ENCODE measurements at regions not wholly inside any gene's neighbourhood (a gene's known extent, or its start where the extent isn't known, plus 50 kb on each side); places are given as distances from the start of the nearest gene placed in this dataset.

- no peak overlapping the region for H3K4me3 ChIP-seq (ENCODE audit: low read depth, low read length)
- DNase-seq (ENCODE audit: low read depth) = no peak
- no peak for TF ChIP-seq CTCF (conservative IDR thresholded peaks at IDR 0.05; ENCODE audit: low read depth, low read length)
Measured at GRCh38 chr19:28309070-28309469, 903.9 kb downstream of the UQCRFS1 start.

GRCh38 chr19:28307963-28308362 lies 905.0 kb downstream of the UQCRFS1 start:
- no peak for DNase-seq (ENCODE audit: low read depth)
- H3K4me3 ChIP-seq (ENCODE audit: low read depth, low read length) = no peak overlapping the region
- no peak for TF ChIP-seq CTCF (conservative IDR thresholded peaks at IDR 0.05; ENCODE audit: low read depth, low read length)

- no peak for TF ChIP-seq CTCF (conservative IDR thresholded peaks at IDR 0.05; ENCODE audit: low read depth, low read length)
Measured at GRCh38 chr19:28307487-28307886, 905.5 kb downstream of the UQCRFS1 start.

GRCh38 chr19:28305513-28305912 lies 907.4 kb downstream of the UQCRFS1 start:
- no peak overlapping the region for H3K4me3 ChIP-seq (ENCODE audit: low read depth, low read length)
- DNase-seq (ENCODE audit: low read depth) = no peak
- TF ChIP-seq CTCF (conservative IDR thresholded peaks at IDR 0.05; ENCODE audit: low read depth, low read length) = no peak

More at GRCh38 chr19:28307487-28307886, 905.5 kb downstream of the UQCRFS1 start:
- no peak overlapping the region for H3K4me3 ChIP-seq (ENCODE audit: low read depth, low read length)
- no peak for DNase-seq (ENCODE audit: low read depth)

GRCh38 chr19:28303502-28303901 lies 909.4 kb downstream of the UQCRFS1 start:
- peak; percentile 17 for DNase-seq (ENCODE audit: low read depth)
- H3K4me3 ChIP-seq (ENCODE audit: low read depth, low read length) = no peak overlapping the region
- TF ChIP-seq CTCF (conservative IDR thresholded peaks at IDR 0.05; ENCODE audit: low read depth, low read length) = no peak

- TF ChIP-seq CTCF (conservative IDR thresholded peaks at IDR 0.05; ENCODE audit: low read depth, low read length) = no peak
- H3K4me3 ChIP-seq (ENCODE audit: low read depth, low read length) = no peak overlapping the region
- DNase-seq (ENCODE audit: low read depth) = no peak
Measured at GRCh38 chr19:28301961-28302360, 911.0 kb downstream of the UQCRFS1 start.

- no peak overlapping the region for H3K4me3 ChIP-seq (ENCODE audit: low read depth, low read length)
- no peak for DNase-seq (ENCODE audit: low read depth)
- no peak for TF ChIP-seq CTCF (conservative IDR thresholded peaks at IDR 0.05; ENCODE audit: low read depth, low read length)
Measured at GRCh38 chr19:28301463-28301862, 911.5 kb downstream of the UQCRFS1 start.

All from choroid plexus epithelial cell (primary cell).